ENCODE measurements at regions not wholly inside any gene's neighbourhood (a gene's known extent, or its start where the extent isn't known, plus 50 kb on each side); places are given as distances from the start of the nearest gene placed in this dataset.

DNA sequence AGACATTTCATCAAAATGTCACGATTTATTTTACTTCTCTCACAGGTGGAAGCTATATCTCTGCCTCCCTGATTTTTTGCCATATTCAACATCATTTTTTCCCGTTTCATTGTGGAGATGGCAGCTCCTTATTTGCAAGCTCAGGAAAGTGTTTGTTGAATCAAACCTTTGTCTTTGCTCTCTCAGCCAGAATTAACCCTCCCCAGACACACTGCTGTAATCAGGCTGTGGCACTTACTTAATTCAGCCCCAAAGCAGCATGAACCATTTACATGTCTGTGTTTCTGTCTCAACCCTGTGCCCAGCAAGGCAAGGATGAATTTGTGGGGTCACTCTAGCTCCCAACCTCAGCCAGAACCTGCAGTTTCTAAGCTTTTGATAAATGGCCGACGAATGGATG, 397.2 kb downstream of the TCERG1L start:
- H3K36me3 ChIP-seq (ENCODE audit: control insufficient read depth in 4 of 4, insufficient read depth in 4 of 4, low read length in 3 of 4) = no peaks in the 10 kb centered on the region
- no peaks in the 10 kb centered on the region for H3K27me3 ChIP-seq (replicated peaks in 2 of 5; ENCODE audit: control insufficient read depth in 4 of 5, insufficient read depth in 5 of 5, low read length in 4 of 5)
- H3K4me1 ChIP-seq (ENCODE audit: control extremely low read depth in 1 of 4, control insufficient read depth in 4 of 4, insufficient read depth in 4 of 4, low read length in 3 of 4) = no peaks in the 10 kb centered on the region
- H3K9me3 ChIP-seq (ENCODE audit: control extremely low read depth in 1 of 5, control insufficient read depth in 4 of 5, insufficient read depth in 2 of 5, low read depth in 1 of 5, low read length in 4 of 5) = peaks cover 1 to 7% (median 3%) of the 10 kb centered on the region in 5 experiments
- H3K27ac ChIP-seq (ENCODE audit: insufficient read depth in 1 of 2, low read depth in 1 of 2, low read length in 2 of 2, poor library complexity in 1 of 2, severe bottlenecking in 2 of 2) = no peak overlapping the region
- no peak for DNase-seq
- 81% methylated on average over 4 of the region's 4 CpGs for WGBS (ENCODE audit: insufficient coverage)
- H3K4me3 ChIP-seq (ENCODE audit: control insufficient read depth in 1 of 7, extremely low read depth in 1 of 7, insufficient read depth in 4 of 7, low read depth in 2 of 7, low read length in 6 of 7) = no peak overlapping the region
- ChIA-PET POLR2A (no interaction called here), CTCF (interaction anchor here (1.6 kb wide), 2 partner anchors 13 to 16 kb away, joined by 3 to 5 read pairs; no protein-coding TSS in a partner anchor)

DNA sequence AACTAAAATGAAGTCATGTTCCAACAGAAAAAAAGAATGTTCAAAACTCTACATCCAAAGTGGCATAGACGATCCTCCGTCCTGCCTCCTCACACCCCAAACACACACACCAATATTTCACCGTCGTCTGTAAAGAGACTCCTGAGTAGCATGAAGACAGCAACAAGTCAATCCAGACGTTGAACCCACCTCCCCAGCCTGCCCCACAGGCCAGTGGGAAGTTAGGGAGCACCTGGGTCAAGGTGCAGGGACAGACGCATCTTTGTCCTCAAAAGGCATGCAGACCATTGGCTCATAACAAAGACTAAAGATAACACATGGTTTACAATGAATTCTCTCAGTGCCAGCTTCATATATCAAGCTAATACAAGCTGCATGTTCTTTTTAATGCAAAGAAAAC, 396.5 kb downstream of the TCERG1L start:
- no peak for DNase-seq

DNA sequence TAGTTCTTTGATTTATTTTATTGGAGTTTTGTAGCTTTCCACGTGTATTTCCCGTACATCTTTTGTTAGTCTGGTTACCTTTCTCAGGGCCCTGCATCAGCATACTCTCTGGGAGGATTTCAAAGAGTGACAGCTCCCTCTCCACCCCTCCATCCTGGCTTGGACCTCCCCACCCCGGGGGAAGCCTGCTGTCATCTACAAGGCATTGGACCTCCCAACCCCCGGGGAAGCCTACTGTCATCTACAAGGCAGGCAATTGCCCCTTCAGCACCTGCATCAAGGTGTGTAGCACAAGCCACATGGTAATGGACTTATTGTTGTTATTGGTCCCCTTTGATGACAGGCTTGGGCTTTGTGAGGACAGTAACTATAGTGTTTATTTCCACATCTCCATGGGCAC, 390.1 kb downstream of the TCERG1L start:
- no peaks in the 10 kb centered on the region for H3K36me3 ChIP-seq (ENCODE audit: control insufficient read depth in 4 of 4, insufficient read depth in 4 of 4, low read length in 3 of 4)
- no peak overlapping the region for H3K27ac ChIP-seq (ENCODE audit: insufficient read depth in 1 of 2, low read depth in 1 of 2, low read length in 2 of 2, poor library complexity in 1 of 2, severe bottlenecking in 2 of 2)
- no peaks in the 10 kb centered on the region for H3K27me3 ChIP-seq (replicated peaks in 2 of 5; ENCODE audit: control insufficient read depth in 4 of 5, insufficient read depth in 5 of 5, low read length in 4 of 5)
- 78% methylated on average over 2 of the region's 4 CpGs for WGBS (ENCODE audit: insufficient coverage)
- CTCF ChIA-PET = no interaction called here
- H3K4me1 ChIP-seq (ENCODE audit: control extremely low read depth in 1 of 4, control insufficient read depth in 4 of 4, insufficient read depth in 4 of 4, low read length in 3 of 4) = no peaks in the 10 kb centered on the region
- peaks cover 0 to 3% (median 0%) of the 10 kb centered on the region in 5 experiments for H3K9me3 ChIP-seq (ENCODE audit: control extremely low read depth in 1 of 5, control insufficient read depth in 4 of 5, insufficient read depth in 2 of 5, low read depth in 1 of 5, low read length in 4 of 5)
- DNase-seq = no peak
- no peak overlapping the region for H3K4me3 ChIP-seq (ENCODE audit: control insufficient read depth in 1 of 7, extremely low read depth in 1 of 7, insufficient read depth in 4 of 7, low read depth in 2 of 7, low read length in 6 of 7)
- POLR2A ChIA-PET = no interaction called here

More for the DNA sequence above, 396.5 kb downstream of the TCERG1L start:
- Histone ChIP-seq H3K4me3 (ENCODE audit: control insufficient read depth in 1 of 7, extremely low read depth in 1 of 7, insufficient read depth in 4 of 7, low read depth in 2 of 7, low read length in 6 of 7) (no peak overlapping the region), H3K9me3 (ENCODE audit: control extremely low read depth in 1 of 5, control insufficient read depth in 4 of 5, insufficient read depth in 2 of 5, low read depth in 1 of 5, low read length in 4 of 5) (peaks cover 1 to 7% (median 3%) of the 10 kb centered on the region in 5 experiments), H3K36me3 (ENCODE audit: control insufficient read depth in 4 of 4, insufficient read depth in 4 of 4, low read length in 3 of 4) (no peaks in the 10 kb centered on the region), H3K27me3 (replicated peaks in 2 of 5; ENCODE audit: control insufficient read depth in 4 of 5, insufficient read depth in 5 of 5, low read length in 4 of 5) (no peaks in the 10 kb centered on the region), H3K4me1 (ENCODE audit: control extremely low read depth in 1 of 4, control insufficient read depth in 4 of 4, insufficient read depth in 4 of 4, low read length in 3 of 4) (no peaks in the 10 kb centered on the region), H3K27ac (ENCODE audit: insufficient read depth in 1 of 2, low read depth in 1 of 2, low read length in 2 of 2, poor library complexity in 1 of 2, severe bottlenecking in 2 of 2) (no peak overlapping the region)
- POLR2A ChIA-PET = no interaction called here
- CTCF ChIA-PET = interaction anchor here (1.6 kb wide), 1 partner anchor 12 kb away, joined by 3 read pairs; no protein-coding TSS in a partner anchor
- WGBS (ENCODE audit: insufficient coverage) = 72% methylated on average over 3 of the region's 6 CpGs

DNA sequence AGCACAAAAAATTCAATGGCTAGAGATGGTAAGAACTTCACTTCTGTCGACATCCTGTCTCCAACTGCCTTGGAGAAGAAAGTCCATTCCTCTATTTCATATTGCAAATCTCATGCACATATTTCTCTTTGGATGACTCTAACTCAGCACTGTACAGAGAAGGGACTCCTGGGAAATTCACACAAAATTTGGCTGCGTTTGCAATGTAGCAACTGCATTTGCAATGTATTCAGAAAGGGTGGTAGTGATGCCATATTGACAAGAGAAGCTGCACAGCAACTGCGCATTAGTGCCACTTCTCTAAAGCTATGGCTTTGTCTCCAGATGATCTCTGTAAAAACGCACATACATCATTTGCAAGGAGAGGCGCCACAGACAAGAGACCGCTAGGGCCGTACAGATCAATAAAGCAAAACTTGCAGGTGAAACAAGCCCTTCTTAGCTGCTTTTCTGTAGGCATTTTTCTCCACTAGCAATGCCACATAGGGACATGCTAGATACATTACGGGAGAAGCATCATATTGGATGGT, 389.5 kb downstream of the TCERG1L start:
- CTCF ChIA-PET = no interaction called here
- Histone ChIP-seq H3K4me3 (ENCODE audit: control insufficient read depth in 1 of 7, extremely low read depth in 1 of 7, insufficient read depth in 4 of 7, low read depth in 2 of 7, low read length in 6 of 7) (no peak overlapping the region), H3K9me3 (ENCODE audit: control extremely low read depth in 1 of 5, control insufficient read depth in 4 of 5, insufficient read depth in 2 of 5, low read depth in 1 of 5, low read length in 4 of 5) (peaks cover 0 to 3% (median 0%) of the 10 kb centered on the region in 5 experiments), H3K36me3 (ENCODE audit: control insufficient read depth in 4 of 4, insufficient read depth in 4 of 4, low read length in 3 of 4) (no peaks in the 10 kb centered on the region), H3K27ac (ENCODE audit: insufficient read depth in 1 of 2, low read depth in 1 of 2, low read length in 2 of 2, poor library complexity in 1 of 2, severe bottlenecking in 2 of 2) (no peak overlapping the region), H3K27me3 (replicated peaks in 2 of 5; ENCODE audit: control insufficient read depth in 4 of 5, insufficient read depth in 5 of 5, low read length in 4 of 5) (no peaks in the 10 kb centered on the region), H3K4me1 (ENCODE audit: control extremely low read depth in 1 of 4, control insufficient read depth in 4 of 4, insufficient read depth in 4 of 4, low read length in 3 of 4) (no peaks in the 10 kb centered on the region)
- POLR2A ChIA-PET = no interaction called here
- 94% methylated on average over 8 of the region's 8 CpGs for WGBS (ENCODE audit: insufficient coverage)
- no peak for DNase-seq

DNA sequence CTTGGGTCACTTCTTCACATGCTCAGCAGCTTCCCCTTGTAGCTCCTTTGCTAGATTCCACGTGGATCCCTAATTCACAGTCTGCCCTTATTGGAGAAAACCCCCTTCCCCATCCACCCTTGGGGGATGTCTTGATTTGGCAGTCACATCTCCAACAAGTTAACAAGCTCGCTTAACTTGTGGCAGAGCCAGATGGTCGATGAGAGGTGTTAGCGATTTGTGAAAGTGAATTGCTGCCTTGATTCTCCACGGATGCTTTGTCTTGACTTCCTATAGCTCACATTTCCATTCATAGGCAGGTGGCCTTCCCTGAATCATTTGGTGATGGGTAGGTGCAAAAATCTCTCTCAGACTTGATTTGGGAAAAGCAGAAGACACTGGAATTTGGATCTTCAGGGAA, 387.9 kb downstream of the TCERG1L start:
- 50% methylated on average over 1 of the region's 5 CpGs for WGBS (ENCODE audit: insufficient coverage)
- Histone ChIP-seq H3K27ac (ENCODE audit: insufficient read depth in 1 of 2, low read depth in 1 of 2, low read length in 2 of 2, poor library complexity in 1 of 2, severe bottlenecking in 2 of 2) (no peak overlapping the region), H3K27me3 (replicated peaks in 2 of 5; ENCODE audit: control insufficient read depth in 4 of 5, insufficient read depth in 5 of 5, low read length in 4 of 5) (no peaks in the 10 kb centered on the region), H3K36me3 (ENCODE audit: control insufficient read depth in 4 of 4, insufficient read depth in 4 of 4, low read length in 3 of 4) (no peaks in the 10 kb centered on the region), H3K4me3 (ENCODE audit: control insufficient read depth in 1 of 7, extremely low read depth in 1 of 7, insufficient read depth in 4 of 7, low read depth in 2 of 7, low read length in 6 of 7) (no peak overlapping the region), H3K4me1 (ENCODE audit: control extremely low read depth in 1 of 4, control insufficient read depth in 4 of 4, insufficient read depth in 4 of 4, low read length in 3 of 4) (no peaks in the 10 kb centered on the region), H3K9me3 (ENCODE audit: control extremely low read depth in 1 of 5, control insufficient read depth in 4 of 5, insufficient read depth in 2 of 5, low read depth in 1 of 5, low read length in 4 of 5) (peaks cover 0 to 3% (median 0%) of the 10 kb centered on the region in 5 experiments)
- ChIA-PET CTCF (no interaction called here), POLR2A (no interaction called here)
- no peak for DNase-seq

DNA sequence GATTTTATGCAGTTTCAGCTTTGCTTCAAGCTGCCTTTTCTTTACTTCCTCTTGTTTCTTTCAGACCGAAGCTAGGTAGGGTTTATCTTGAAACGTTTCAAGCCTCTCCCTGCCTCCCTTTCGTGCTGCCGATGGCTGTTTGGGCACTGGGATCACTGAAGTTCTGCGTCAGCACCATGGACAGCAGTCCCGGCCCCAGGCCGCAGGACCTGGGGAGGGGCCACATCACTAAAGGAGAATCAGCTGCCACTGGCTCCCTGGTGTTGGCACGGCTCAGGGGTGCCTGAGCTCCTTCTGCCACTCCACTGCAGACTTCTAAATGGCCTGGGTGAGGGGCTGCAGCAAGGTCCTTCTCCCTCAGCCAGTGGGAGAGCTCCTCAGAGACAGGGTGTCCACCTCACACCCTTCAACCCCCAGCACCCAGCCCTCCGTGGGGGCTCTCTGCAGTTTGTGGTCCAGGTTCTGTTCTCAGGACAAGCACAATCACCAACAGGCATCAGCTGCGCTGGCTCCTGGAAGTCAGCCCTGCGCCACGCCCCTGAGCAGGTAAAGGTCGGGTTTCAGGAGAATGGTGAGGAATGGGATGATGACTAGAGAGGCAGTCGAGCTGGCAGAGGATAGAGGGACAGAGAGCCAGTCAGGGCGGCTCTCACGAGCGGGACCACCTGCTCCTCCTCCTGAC, 387.2 kb downstream of the TCERG1L start:
- Histone ChIP-seq H3K4me3 (ENCODE audit: control insufficient read depth in 1 of 7, extremely low read depth in 1 of 7, insufficient read depth in 4 of 7, low read depth in 2 of 7, low read length in 6 of 7) (no peak overlapping the region), H3K27ac (ENCODE audit: insufficient read depth in 1 of 2, low read depth in 1 of 2, low read length in 2 of 2, poor library complexity in 1 of 2, severe bottlenecking in 2 of 2) (no peak overlapping the region), H3K4me1 (ENCODE audit: control extremely low read depth in 1 of 4, control insufficient read depth in 4 of 4, insufficient read depth in 4 of 4, low read length in 3 of 4) (no peaks in the 10 kb centered on the region), H3K36me3 (ENCODE audit: control insufficient read depth in 4 of 4, insufficient read depth in 4 of 4, low read length in 3 of 4) (no peaks in the 10 kb centered on the region), H3K9me3 (ENCODE audit: control extremely low read depth in 1 of 5, control insufficient read depth in 4 of 5, insufficient read depth in 2 of 5, low read depth in 1 of 5, low read length in 4 of 5) (peaks cover 0 to 3% (median 0%) of the 10 kb centered on the region in 5 experiments), H3K27me3 (replicated peaks in 2 of 5; ENCODE audit: control insufficient read depth in 4 of 5, insufficient read depth in 5 of 5, low read length in 4 of 5) (no peaks in the 10 kb centered on the region)
- peak; percentile 24 to 48 (median 33) for DNase-seq
- 42% methylated on average over 13 of the region's 17 CpGs for WGBS (ENCODE audit: insufficient coverage)
- CTCF ChIA-PET = no interaction called here
- POLR2A ChIA-PET = no interaction called here

DNA sequence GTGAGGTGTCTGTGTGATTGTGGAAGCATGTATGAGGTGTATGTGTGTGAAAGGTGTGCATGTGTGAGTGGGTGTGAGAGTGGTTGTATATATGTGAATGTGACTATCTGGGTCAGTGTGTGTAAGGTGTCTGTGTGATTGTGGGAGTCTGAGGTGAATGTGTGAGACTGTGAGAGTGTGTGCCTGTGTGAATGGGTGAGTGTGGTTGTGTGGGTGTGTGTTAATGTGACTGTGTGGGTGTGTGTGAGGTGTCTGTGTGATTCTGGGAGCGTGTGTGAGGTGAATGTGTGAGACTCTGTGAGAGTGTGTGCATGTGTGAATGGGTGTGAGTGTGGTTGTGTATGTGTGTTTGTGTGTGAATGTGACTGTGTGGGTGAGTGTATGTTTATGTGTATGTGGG, 385.1 kb downstream of the TCERG1L start:
- ChIA-PET CTCF (interaction anchor here (0.7 kb wide), 1 partner anchor 57 kb away, joined by 3 read pairs; no protein-coding TSS in a partner anchor), POLR2A (no interaction called here)
- WGBS (ENCODE audit: insufficient coverage) = 89% methylated on average over 1 of the region's 1 CpG
- Histone ChIP-seq H3K4me3 (ENCODE audit: control insufficient read depth in 1 of 7, extremely low read depth in 1 of 7, insufficient read depth in 4 of 7, low read depth in 2 of 7, low read length in 6 of 7) (no peak overlapping the region), H3K27ac (ENCODE audit: insufficient read depth in 1 of 2, low read depth in 1 of 2, low read length in 2 of 2, poor library complexity in 1 of 2, severe bottlenecking in 2 of 2) (no peak overlapping the region), H3K27me3 (replicated peaks in 2 of 5; ENCODE audit: control insufficient read depth in 4 of 5, insufficient read depth in 5 of 5, low read length in 4 of 5) (no peaks in the 10 kb centered on the region), H3K9me3 (ENCODE audit: control extremely low read depth in 1 of 5, control insufficient read depth in 4 of 5, insufficient read depth in 2 of 5, low read depth in 1 of 5, low read length in 4 of 5) (peaks cover 0 to 3% (median 0%) of the 10 kb centered on the region in 5 experiments), H3K36me3 (ENCODE audit: control insufficient read depth in 4 of 4, insufficient read depth in 4 of 4, low read length in 3 of 4) (no peaks in the 10 kb centered on the region), H3K4me1 (ENCODE audit: control extremely low read depth in 1 of 4, control insufficient read depth in 4 of 4, insufficient read depth in 4 of 4, low read length in 3 of 4) (no peaks in the 10 kb centered on the region)
- no peak for DNase-seq
